ENCODE measurements at regions not wholly inside any gene's neighbourhood (a gene's known extent, or its start where the extent isn't known, plus 50 kb on each side); places are given as distances from the start of the nearest gene placed in this dataset.

- no peak overlapping the region for H3K9ac ChIP-seq (ENCODE audit: low read length)
- no peaks in the 10 kb centered on the region for H3K9me2 ChIP-seq (replicated peaks; ENCODE audit: insufficient read depth, low read length)
- H3K27me3 ChIP-seq (replicated peaks; ENCODE audit: insufficient read depth, low read length): no peaks in the 10 kb centered on the region
- H3K4me1 ChIP-seq (ENCODE audit: low read length): no peaks in the 10 kb centered on the region
- no peak overlapping the region for H3K4me2 ChIP-seq (ENCODE audit: low read depth, low read length)
- H3K79me2 ChIP-seq (ENCODE audit: low read length): no peaks in the 10 kb centered on the region
- H3K9me3 ChIP-seq (replicated peaks; ENCODE audit: insufficient read depth, low read length): no peaks in the 10 kb centered on the region
- no peaks in the 10 kb centered on the region for H4K20me1 ChIP-seq (ENCODE audit: insufficient read depth, low read length)
- no peak overlapping the region for H3K4me3 ChIP-seq (ENCODE audit: low read length)
- H2AFZ ChIP-seq (ENCODE audit: low read length): no peak overlapping the region
- H3K27ac ChIP-seq (ENCODE audit: low read length): no peak overlapping the region
- no peak for DNase-seq
- H3K36me3 ChIP-seq (replicated peaks; ENCODE audit: insufficient read depth, low read length): no peaks in the 10 kb centered on the region
- no peak for TF ChIP-seq EZH2 (optimal IDR thresholded peaks at IDR 0.05; ENCODE audit: low read depth, low read length)
- no peak for TF ChIP-seq EZH2phosphoT487 (IDR thresholded peaks at IDR 0.05; ENCODE audit: low read length)
- TF ChIP-seq CTCF (IDR thresholded peaks at IDR 0.05; ENCODE audit: low read length): no peak
- H3F3A ChIP-seq (ENCODE audit: insufficient read depth, low read length): no peaks in the 10 kb centered on the region
These were observed 119.8 kb upstream of the PDE10A start for GRCh38 chr6:165782812-165783211.

GRCh38 chr6:165782134-165782533 is 119.1 kb upstream of the PDE10A start:
- H3K4me2 ChIP-seq (ENCODE audit: low read depth, low read length): no peak overlapping the region
- TF ChIP-seq CTCF (IDR thresholded peaks at IDR 0.05; ENCODE audit: low read length): no peak
- TF ChIP-seq EZH2 (optimal IDR thresholded peaks at IDR 0.05; ENCODE audit: low read depth, low read length): no peak
- TF ChIP-seq EZH2phosphoT487 (IDR thresholded peaks at IDR 0.05; ENCODE audit: low read length): no peak
- H3K27ac ChIP-seq (ENCODE audit: low read length): no peak overlapping the region
- H3K9me2 ChIP-seq (replicated peaks; ENCODE audit: insufficient read depth, low read length): no peaks in the 10 kb centered on the region
- H3K4me1 ChIP-seq (ENCODE audit: low read length): no peaks in the 10 kb centered on the region
- H3K79me2 ChIP-seq (ENCODE audit: low read length): no peaks in the 10 kb centered on the region
- no peaks in the 10 kb centered on the region for H3K9me3 ChIP-seq (replicated peaks; ENCODE audit: insufficient read depth, low read length)
- no peak overlapping the region for H3K9ac ChIP-seq (ENCODE audit: low read length)
- no peaks in the 10 kb centered on the region for H4K20me1 ChIP-seq (ENCODE audit: insufficient read depth, low read length)
- no peaks in the 10 kb centered on the region for H3F3A ChIP-seq (ENCODE audit: insufficient read depth, low read length)
- no peaks in the 10 kb centered on the region for H3K36me3 ChIP-seq (replicated peaks; ENCODE audit: insufficient read depth, low read length)
- H3K27me3 ChIP-seq (replicated peaks; ENCODE audit: insufficient read depth, low read length): no peaks in the 10 kb centered on the region
- DNase-seq: no peak
- no peak overlapping the region for H2AFZ ChIP-seq (ENCODE audit: low read length)
- no peak overlapping the region for H3K4me3 ChIP-seq (ENCODE audit: low read length)

GRCh38 chr6:165777680-165778079 is 114.6 kb upstream of the PDE10A start:
- Histone ChIP-seq H3K27me3 (replicated peaks; ENCODE audit: insufficient read depth, low read length) (no peaks in the 10 kb centered on the region), H3K4me3 (ENCODE audit: low read length) (no peak overlapping the region), H3K27ac (ENCODE audit: low read length) (no peak overlapping the region), H3K4me2 (ENCODE audit: low read depth, low read length) (no peak overlapping the region), H3K9ac (ENCODE audit: low read length) (no peak overlapping the region), H3F3A (ENCODE audit: insufficient read depth, low read length) (no peaks in the 10 kb centered on the region), H3K9me3 (replicated peaks; ENCODE audit: insufficient read depth, low read length) (no peaks in the 10 kb centered on the region), H3K4me1 (ENCODE audit: low read length) (no peaks in the 10 kb centered on the region), H3K9me2 (replicated peaks; ENCODE audit: insufficient read depth, low read length) (no peaks in the 10 kb centered on the region), H3K36me3 (replicated peaks; ENCODE audit: insufficient read depth, low read length) (no peaks in the 10 kb centered on the region), H4K20me1 (ENCODE audit: insufficient read depth, low read length) (no peaks in the 10 kb centered on the region), H2AFZ (ENCODE audit: low read length) (no peak overlapping the region), H3K79me2 (ENCODE audit: low read length) (no peaks in the 10 kb centered on the region)
- no peak for TF ChIP-seq EZH2phosphoT487 (IDR thresholded peaks at IDR 0.05; ENCODE audit: low read length)
- no peak for TF ChIP-seq CTCF (IDR thresholded peaks at IDR 0.05; ENCODE audit: low read length)
- no peak for TF ChIP-seq EZH2 (optimal IDR thresholded peaks at IDR 0.05; ENCODE audit: low read depth, low read length)
- DNase-seq: no peak

All from MM.1S (cell line).